NCI-H526 treated with DMSO at 0.1 percent for 48 hours (cell line): ENCODE measurements at regions not wholly inside any gene's neighbourhood (a gene's known extent, or its start where the extent isn't known, plus 50 kb on each side); places are given as distances from the start of the nearest gene placed in this dataset.

Source experiments
- DNase-seq: peaks from one replicate; lab custom pipeline; 2025; lab: John Stamatoyannopoulos, UW

DNA sequence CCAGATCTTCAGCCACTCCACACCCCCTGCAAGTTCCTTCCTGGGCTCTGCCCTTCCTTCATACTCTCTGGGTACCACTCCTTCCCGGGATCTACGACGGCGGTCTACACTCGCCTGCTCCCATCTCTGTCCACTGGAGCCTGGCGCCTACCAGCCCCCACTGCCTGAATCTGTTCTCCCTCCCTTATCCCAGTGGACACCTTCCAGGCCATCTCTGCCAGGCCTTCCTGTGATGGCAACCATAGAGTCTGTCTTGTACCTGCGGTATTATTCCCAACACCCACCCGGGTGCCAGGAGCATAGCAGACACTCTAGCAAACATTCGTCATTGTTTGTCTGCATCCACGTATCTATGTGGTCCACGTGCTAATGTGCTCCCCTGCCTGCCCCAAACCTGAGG is 140.9 kb downstream of the ZFP36L2 start:
- DNase-seq: no peak

DNA sequence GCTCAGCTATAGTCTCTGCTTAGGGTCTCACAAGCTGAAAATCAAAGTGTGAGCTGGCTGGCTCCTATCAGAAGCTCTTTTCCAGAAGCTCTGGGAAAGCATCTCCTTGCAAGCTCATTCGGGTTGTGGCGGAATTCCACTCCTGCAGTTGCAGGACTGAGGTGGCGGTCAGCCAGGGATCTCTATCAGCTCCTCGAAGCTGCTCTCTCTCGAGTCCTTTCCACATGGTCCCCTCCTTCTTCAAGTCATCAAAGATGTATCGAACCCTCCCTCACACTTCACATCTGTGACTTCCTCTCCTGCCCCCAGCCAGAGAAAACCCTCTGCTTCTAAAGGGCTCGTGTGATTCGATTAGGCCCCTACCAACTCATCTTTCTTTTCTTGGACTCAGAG is 141.7 kb downstream of the ZFP36L2 start:
- DNase-seq: no peak

DNA sequence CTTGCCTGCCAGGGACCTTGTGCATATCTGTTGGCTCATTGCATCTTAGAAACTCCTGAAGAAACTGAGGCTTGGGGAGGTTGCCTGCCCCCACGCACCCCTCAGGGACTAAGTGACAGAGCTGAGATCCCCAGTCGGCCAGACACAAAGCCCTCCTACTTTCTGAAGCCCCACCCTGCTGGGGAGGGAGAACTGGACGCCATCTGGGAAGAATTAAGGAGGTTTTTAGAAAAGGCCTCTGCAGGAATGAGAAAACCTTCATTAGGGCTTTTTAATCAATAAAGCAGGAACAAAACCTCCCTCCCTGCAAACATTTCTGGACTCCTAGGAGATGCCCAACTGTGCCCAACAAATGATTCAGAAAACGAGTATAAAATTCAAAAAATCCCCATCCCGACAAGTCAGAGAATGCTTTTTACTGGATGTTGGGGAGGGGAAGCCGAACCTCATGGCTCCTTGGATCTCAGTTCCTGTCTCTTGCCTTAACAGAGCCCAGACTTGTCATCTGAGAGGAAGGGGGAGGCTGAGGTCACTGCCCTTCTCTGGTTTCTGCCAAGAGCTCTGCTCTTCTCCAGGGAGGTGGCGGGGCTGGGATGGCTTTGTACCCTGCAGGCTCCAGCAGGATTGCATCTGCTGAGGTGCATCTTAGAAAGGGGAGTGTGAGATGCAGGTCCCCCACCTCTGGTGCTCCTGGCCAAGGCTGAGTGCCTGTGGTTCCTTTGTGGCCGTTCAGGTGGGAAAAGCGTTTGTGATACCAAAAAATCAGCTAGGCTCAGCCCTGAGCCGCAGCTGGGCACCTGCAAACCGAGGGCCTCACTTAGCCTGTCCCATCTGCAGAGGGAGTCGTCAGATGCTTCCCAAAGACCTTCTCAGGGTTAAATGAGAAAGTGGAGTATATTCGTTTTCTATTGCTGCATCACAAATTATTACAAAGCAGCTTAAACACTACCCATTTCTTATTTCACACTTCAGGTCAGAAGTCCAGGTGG is 142.4 kb downstream of the ZFP36L2 start:
- DNase-seq: no peak

DNA sequence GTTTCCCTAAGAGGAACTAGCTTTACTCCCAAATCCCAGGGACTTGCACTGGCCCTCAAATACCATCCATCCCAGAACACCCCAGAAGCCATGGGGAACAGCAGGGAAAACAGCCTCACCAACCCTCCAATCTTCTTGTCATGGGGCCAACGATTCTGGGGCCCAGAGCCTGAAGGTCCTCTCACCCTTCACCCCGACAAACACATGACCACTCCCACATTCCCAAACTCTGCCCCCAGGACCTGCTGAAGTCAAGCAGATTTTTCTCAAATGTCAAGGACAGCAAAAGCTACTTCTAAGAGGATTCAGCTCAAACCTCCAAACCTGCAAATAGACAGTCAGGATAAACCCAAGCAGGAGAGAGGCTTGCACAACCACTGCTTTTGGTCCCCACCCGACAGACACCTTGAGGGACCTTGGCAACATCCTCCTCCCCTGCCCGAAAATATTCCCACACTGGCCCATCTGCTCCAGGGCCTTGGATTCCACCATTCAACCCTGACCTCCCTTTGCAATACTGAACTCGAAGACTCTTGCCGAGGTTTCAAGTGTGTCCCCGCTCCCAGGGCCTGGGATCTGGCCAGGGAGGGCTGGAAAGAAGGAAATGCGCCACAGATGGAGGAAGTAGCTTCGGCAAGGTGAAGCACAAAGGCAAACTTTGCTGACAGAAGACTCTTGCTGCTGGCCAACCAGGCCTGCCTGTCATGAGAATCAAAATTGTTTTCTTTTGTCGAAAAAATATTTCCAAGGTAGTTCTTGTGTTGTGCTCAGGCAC is 143.3 kb downstream of the ZFP36L2 start:
- DNase-seq: no peak

DNA sequence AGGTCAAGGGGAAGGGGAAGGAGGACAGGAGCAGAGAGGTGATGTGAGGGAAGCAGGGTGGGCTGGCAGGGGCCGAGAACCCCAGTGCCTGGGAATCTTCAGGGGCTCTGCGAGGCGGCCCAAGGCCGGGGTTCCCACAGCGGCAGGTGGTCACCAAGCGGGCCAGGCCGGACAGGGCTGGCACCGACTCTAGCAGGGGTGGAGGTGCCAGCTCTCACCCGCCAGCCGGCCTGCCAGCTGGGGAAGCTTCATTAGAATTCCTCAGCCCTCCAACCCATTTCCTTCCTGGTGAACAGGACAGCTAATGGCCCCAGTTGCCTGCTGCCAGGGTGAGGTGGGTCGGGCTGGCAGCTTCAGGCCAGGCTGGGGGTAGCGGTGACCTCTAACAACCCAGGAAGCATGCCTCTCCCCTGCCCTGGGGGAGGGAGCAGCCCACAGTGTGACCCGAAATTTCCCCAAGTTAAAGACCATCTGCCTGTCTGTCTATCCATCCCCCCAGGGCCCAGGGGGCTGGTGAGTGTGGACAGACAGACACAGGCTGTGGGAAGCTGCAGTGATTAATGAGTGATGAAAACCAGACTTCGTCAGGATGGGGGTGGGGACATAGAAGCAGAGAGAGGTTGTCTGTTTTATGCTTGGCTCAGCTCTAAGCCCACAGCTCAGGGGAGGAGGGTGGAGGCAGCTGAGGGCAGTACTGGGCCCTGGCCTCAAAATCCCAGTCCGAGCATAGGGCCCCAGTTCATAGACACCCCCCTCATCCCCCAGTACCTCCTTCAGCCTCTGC is 144.1 kb downstream of the ZFP36L2 start:
- DNase-seq: no peak

DNA sequence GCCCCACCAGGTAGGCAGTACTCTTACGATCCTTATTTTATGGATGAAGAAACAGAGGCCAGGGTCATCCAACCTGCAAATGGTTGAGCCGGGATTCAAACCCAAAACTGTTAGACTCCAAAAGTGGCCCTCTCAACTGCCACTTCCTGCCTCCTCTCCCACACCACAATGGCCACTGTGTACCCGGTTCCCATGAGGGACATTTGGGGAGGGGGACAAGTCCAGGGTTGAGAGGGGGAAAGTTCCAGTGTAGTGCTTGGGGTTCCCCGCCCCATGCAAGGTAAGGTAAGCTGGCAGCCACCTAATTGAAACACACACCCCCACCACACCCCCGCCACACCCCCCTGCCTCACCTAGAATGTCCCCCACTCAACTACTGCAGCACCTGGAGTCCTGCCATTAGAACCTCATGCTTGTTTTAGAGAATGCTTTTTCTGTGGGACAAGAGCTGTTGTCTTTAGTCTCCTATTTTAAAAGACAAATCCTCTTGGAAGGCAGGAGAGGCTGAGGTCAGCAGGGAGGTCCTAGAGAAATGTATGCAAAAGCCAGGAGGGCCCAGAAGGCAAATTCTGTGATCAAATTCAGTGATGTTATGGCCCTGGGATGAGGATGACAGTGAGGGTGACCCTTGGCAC is 145.2 kb downstream of the ZFP36L2 start:
- DNase-seq: no peak

DNA sequence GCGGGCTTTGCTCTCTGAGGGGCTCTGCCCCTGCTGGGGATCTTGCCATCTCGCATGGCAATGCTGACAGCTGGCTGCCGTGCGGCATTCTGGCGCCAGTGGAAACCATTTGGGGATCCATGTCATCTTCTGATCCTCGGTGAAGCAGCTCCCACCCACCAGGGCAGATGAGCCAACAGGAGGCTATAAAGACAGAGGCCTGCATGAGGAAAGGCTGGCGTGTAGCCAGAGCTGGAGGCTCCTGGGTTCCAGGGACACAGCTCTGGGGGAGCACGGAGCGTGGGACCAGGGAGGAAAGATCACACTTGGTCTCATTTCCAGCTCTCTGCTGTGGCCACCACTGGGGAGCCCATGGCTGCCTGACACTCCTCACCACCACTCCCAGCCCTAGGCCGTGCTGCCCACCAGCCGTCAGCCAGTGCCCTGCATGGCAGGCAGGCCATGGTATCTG is 145.8 kb downstream of the ZFP36L2 start:
- DNase-seq: no peak

DNA sequence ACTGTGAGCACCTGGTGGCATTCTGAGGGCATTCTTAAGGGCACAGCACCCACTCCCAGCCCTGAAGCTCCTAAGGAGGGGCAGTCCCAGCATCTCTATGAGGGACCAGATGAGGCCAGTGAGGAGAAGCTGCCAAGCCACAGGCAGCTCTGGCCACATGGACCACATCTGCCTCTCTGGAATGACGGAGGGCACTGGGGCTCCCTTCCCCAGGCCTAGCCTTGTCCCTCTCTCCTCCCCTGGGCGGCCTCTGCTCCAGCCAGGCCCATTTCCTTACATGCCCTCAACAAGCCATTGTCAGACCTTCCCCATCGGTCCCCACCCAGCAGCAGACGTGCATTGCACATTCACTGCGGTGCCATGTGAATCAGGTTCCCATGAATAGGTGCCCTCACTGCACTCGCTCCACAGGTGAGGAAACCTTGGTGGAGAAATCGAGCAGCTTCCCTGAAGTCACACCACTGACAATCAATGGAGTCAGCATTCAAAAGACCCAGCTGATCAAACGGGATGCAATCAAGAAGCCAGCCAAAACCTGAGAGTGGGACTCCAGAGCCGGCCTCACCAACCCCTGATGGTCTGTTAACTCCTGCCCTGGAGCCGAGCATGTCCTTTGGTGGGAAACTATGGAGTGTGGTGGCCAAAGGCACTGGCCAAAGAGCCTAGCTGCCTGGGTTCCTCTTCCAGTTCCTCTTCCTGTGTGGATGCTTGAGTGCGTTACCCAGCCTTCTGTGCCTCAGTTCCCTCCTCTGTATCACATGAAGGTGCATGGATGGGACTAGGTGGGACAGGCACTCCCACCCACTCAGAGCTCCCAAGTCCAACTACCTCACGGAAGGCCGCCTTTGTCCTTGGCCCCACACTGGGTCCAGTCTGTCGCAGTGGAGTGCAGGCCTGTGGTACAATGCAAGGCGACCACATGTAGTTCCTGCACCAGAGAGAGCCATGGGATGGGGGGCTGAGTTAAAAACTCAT is 147.3 kb downstream of the ZFP36L2 start:
- DNase-seq: no peak

DNA sequence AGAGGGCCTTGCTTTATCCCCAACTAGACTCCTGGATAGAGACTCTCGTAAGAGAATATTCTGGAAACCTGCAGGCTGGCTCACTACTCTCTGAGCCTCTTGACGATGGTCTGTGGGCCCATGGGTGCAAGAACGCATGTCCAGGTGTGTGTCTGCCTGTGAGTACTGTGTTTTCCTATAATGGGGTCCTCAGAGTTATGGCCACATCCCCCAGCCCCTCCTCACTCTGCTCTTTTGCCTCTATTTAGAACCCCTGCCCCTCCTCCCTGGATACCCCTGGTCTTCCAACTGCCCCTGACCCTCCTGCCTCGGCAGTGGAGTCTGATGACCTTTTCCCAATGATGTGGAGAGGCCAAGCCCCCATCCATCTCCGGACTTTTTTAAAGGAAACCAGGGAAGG is 148.1 kb downstream of the ZFP36L2 start:
- DNase-seq: no peak

DNA sequence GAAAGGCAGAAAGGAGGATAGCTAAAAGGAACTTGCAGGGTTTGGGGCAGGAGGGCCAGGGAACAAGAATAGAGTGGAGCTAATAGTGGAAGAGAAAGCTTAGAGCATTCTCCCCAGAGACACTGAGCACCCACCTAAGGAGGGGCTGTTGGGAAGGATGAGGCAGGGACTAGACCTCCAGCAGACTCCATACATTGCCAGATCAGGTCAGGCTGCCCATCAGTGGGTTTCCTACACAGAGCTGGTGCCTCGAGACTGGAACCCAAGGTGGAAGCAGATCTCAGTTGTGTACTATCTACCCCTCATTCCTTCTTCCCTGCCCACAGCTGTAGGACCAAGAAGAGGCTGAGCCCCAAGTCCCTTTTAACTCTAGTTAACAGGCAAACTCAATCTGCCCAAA is 148.5 kb downstream of the ZFP36L2 start:
- DNase-seq: no peak

DNA sequence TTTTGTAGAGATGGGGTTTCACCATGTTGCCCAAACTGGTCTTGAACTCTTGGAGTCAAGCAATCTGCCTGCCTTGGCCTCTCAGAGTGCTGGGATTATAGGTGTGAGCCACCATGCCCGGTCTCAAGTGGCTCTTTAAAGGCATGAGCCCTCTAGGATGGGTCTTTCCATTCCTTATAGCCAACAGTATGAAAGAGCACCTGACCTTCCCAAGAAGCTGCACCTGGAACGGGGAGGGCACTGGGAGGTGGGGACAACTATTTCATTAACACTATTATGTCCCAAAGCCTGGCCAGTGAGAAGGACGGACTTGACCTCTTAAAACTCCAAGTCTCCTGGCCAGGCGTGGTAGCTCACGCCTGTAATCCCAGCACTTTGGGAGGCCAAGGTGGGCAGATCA is 149.7 kb downstream of the ZFP36L2 start:
- DNase-seq: no peak

DNA sequence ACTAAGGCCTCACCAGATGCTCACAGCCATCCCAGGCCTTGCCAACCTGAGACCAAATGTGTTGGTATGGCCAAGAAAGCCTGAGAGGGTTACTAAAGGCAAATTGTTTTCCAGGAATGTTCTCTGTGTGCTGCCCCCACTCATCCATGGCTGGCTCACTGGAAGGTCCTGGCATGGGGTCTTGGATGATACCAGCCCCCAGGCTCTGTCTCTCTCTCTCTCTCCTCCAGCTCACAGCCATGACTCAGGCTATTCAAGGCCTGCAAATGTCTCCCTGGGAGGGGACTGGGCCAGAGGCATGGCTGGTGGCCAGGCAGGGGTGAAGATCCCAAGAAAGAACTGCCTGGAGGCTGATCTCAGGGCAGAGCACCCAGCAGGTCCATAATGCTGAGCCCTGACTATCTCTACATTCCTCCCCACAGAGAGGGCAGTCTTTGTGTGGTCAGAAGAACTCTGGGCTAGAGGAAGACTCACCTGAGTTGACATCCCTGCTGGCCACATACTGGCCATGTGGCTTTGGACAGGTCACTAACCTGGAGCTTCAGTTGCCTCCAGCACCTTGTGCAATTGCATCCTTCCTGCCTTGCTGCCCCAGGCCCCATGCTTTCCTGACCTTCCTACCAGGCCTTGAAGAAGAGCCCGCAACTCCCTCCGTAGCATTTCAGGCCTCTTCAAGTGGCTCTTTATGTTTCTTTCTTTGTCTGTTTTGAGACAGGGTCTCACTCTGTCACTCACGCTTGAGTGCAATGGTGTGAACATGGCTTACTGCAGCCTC is 150.4 kb downstream of the ZFP36L2 start:
- DNase-seq: no peak

DNA sequence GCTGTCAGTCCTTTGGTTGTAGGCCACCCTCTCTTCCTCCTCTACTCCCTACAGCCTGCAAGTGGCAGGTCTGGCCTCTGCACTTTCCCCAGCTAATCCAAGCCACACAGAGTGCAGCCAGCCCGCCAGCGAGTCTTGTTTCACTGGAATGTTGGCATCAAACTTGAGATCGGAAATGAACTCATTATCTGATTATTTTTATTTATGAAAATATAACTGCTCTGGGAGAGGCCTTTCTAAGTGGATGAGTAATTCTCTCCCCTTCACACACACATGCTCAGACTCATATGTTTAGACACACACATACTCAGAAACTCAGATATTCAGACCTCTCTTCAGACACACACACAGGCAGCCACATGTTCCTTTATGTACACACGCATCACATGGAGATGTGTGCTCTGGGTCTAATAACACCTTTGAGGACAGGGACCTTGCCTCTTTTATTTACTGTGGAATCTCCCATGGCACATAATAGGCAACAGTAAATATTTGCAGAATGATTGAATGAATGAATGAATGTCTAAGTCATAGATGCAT is 151.3 kb downstream of the ZFP36L2 start:
- DNase-seq: no peak

DNA sequence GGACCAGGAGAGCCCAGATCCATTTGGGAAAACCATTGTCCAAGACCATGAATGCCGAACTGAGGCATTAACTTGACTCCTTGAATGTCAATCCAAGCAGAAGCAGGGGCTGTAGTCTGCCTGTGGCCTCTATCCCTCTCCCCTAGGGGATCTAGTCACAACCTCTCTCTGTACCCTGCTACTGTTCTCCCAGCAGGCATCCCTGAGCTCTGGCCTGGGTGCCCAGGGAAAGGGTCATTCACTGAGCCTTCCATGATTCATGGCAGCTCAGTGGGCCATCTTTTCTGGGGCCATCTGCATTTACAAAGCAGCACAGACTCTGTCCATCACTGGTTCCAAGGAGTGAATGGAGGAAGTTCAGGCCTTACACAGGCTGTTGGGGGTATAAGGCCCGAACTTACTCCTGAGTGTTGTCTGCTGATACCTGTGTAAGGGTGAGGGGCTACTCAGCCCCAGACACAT is 151.8 kb downstream of the ZFP36L2 start:
- DNase-seq: no peak

DNA sequence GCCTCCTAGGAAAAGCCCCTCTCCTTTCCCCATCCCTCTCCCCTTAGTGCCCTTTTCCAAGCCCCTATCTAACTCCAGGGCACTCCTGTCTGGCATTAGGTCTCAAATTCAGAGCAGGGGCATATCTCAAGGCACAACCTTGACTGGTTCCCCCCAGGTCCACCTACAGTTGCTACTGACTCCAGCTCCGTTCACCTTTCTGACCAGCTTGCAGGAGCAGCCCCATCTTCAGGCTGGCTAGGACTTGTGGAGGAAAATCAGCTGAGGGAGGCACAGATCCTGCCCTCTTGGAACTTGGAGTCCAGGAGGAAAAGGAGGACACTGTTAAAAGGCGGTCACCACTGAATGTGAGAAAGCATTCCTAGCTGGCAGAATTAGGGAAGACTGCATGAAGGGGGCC is 152.4 kb downstream of the ZFP36L2 start:
- no peak for DNase-seq

DNA sequence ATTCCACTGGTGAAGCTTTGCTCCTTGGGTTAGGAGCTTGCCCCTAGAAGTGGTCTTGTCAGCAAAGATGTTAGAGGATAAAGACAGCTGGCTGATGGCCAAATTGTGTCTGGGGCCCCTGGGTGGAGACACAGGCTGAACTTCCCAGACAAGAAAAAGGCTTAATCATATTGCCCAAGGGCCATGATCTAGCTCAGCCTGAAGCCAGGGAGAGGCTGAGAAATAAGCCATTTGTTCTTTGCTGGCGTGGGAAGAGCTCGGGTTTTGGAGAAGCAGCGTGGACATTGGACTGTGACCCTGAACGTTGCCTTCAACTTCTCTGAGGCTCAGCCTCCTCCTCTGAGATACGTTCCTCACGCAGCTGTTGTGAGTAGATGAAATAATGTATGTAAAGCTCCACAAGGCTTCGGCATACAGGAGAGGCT is 153.0 kb downstream of the ZFP36L2 start:
- DNase-seq: no peak

DNA sequence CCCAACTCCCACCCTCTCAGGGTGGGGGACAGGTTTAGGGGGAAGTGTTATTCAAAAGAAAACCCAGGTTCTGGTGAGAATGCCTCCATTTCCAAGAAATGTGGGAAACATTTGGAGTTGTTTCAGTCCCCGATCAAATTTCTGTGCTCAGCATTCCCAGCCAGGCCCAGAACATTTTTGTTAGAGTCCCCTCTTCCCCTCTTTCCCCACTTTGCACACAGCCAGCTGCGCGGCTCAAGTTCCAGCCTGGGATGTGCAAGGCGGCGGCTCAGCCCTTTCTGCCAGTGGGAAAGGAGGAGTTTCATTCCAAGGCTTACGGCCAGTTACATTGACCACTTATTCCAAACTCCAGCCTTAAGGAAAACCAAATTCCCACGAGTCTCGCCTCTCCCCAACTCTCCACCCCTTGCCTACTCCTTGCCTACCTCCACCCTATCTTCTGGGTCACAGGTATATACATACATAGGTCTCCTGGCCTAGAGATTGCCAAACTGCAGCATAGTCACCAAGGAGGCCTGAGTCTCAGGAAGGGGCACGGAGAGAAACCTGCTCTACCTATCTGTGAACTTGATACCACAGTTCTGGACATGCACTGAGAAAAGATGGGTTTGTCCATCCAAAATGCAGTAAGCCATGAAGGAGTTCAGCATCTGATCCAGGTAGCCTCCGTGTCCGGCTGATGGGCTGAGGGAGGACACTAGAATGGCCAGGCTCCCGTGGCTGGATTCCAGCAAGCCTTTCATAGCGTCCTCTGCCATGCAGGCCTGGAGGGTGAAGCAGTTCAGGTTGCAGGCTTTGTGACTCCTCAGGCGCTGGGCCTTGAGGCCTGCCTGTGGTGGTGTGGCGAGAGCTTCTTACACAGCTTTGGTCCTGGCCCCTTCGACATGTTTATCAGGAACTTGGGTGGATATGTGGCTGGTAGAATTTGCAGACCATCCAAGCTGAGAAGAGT is 154.5 kb downstream of the ZFP36L2 start:
- DNase-seq: no peak
